Stimulated activated effector memory CD8-positive, alpha-beta T cell treated with anti-CD3 and anti-CD28 coated beads, Interleukin-12 subunit alpha, Interleukin-12 subunit beta, amount 100 ng/mL, for 72 hours (primary cell): ENCODE measurements at regions not wholly inside any gene's neighbourhood (a gene's known extent, or its start where the extent isn't known, plus 50 kb on each side); places are given as distances from the start of the nearest gene placed in this dataset.
A peak's percentile ranks its signal among the peaks of the same experiment; 100 is the strongest.
"Not testable (repeated sequence)": the region's sequence is repeated elsewhere in the genome, so short reads cannot be mapped to it uniquely, and the experiment has no call there.

Experiments used
- ATAC-seq: fragments of 150-1000 bp; cut with Tn5 transposase; 2 replicates; pipeline ENCODE4 v1.10.0; 2021
- DNase-seq, 2 donors: peaks; one replicate each; pipeline ENCODE4 v3.0.0; 2021 to 2022; ENCODE audit warnings: low spot score in 2 of 2
- H3K27ac Mint-ChIP-seq: one replicate; pipeline ENCODE4 v1.8.0; 2022; ENCODE audit warnings: mild to moderate bottlenecking, mixed read lengths
- H3K36me3 Mint-ChIP-seq: one replicate; pipeline ENCODE4 v1.8.0; 2022; ENCODE audit warnings: mild to moderate bottlenecking, mixed read lengths
- H3K4me1 Mint-ChIP-seq: one replicate; pipeline ENCODE4 v1.8.0; 2022; ENCODE audit warnings: mixed read lengths
- H3K4me3 Mint-ChIP-seq: one replicate; pipeline ENCODE4 v1.8.0; 2022; ENCODE audit warnings: mild to moderate bottlenecking, mixed read lengths
- H3K9me3 Mint-ChIP-seq: one replicate; pipeline ENCODE4 v1.8.0; 2022; ENCODE audit warnings: mixed read lengths

- no peak overlapping the region for H3K27ac Mint-ChIP-seq
- ATAC-seq: no peak
Observed at GRCh38 chr2:100736121-100736915, 83.6 kb upstream of the NPAS2 start.

GRCh38 chr2:100739735-100740432 lies 80.1 kb upstream of the NPAS2 start:
- no peak overlapping the region for H3K4me3 Mint-ChIP-seq

More at GRCh38 chr2:100736121-100736915, 83.6 kb upstream of the NPAS2 start:
- no peaks in the 10 kb centered on the region for H3K36me3 Mint-ChIP-seq
- H3K9me3 Mint-ChIP-seq: no peaks in the 10 kb centered on the region
- DNase-seq: peak in 1 of 2 donors; percentile 13
- no peaks in the 10 kb centered on the region for H3K4me1 Mint-ChIP-seq
- no peak overlapping the region for H3K4me3 Mint-ChIP-seq

GRCh38 chr2:100741880-100742276 lies 78.1 kb upstream of the NPAS2 start:
- H3K36me3 Mint-ChIP-seq: no peaks in the 10 kb centered on the region
- H3K9me3 Mint-ChIP-seq: no peaks in the 10 kb centered on the region
- no peak overlapping the region for H3K27ac Mint-ChIP-seq
- no peak for DNase-seq
- peak; percentile 84 for ATAC-seq
- peaks cover 18% of the 10 kb centered on the region for H3K4me1 Mint-ChIP-seq
- no peak overlapping the region for H3K4me3 Mint-ChIP-seq

More at GRCh38 chr2:100739735-100740432, 80.1 kb upstream of the NPAS2 start:
- Mint-ChIP-seq H3K36me3 (no peaks in the 10 kb centered on the region), H3K9me3 (no peaks in the 10 kb centered on the region), H3K4me1 (peaks cover 15% of the 10 kb centered on the region), H3K27ac (no peak overlapping the region)
- no peak for ATAC-seq
- no peak for DNase-seq

GRCh38 chr2:100742277-100743254 lies 77.4 kb upstream of the NPAS2 start:
- DNase-seq (no peak), ATAC-seq (peak; percentile 51)
- no peaks in the 10 kb centered on the region for H3K36me3 Mint-ChIP-seq
- H3K9me3 Mint-ChIP-seq: no peaks in the 10 kb centered on the region
- no peak overlapping the region for H3K4me3 Mint-ChIP-seq
- peaks cover 18% of the 10 kb centered on the region for H3K4me1 Mint-ChIP-seq
- H3K27ac Mint-ChIP-seq: no peak overlapping the region

GRCh38 chr2:100743741-100744140 lies 76.2 kb upstream of the NPAS2 start:
- no peaks in the 10 kb centered on the region for H3K36me3 Mint-ChIP-seq
- no peak overlapping the region for H3K4me3 Mint-ChIP-seq
- no peaks in the 10 kb centered on the region for H3K9me3 Mint-ChIP-seq
- no peak for DNase-seq
- no peak overlapping the region for H3K27ac Mint-ChIP-seq
- peaks cover 27% of the 10 kb centered on the region for H3K4me1 Mint-ChIP-seq
- no peak for ATAC-seq

- no peak overlapping the region for H3K4me3 Mint-ChIP-seq
- ATAC-seq: no peak
- no peaks in the 10 kb centered on the region for H3K36me3 Mint-ChIP-seq
- DNase-seq: no peak
- peaks cover 27% of the 10 kb centered on the region for H3K4me1 Mint-ChIP-seq
- no peaks in the 10 kb centered on the region for H3K9me3 Mint-ChIP-seq
- H3K27ac Mint-ChIP-seq: no peak overlapping the region
Observed at GRCh38 chr2:100744184-100744583, 75.8 kb upstream of the NPAS2 start.

- H3K4me1 Mint-ChIP-seq: peaks cover 27% of the 10 kb centered on the region
- ATAC-seq (no peak), DNase-seq (no peak)
- no peaks in the 10 kb centered on the region for H3K36me3 Mint-ChIP-seq
- no peaks in the 10 kb centered on the region for H3K9me3 Mint-ChIP-seq
- H3K27ac Mint-ChIP-seq: no peak overlapping the region
- H3K4me3 Mint-ChIP-seq: no peak overlapping the region
Observed at GRCh38 chr2:100744589-100744988, 75.3 kb upstream of the NPAS2 start.

GRCh38 chr2:100745604-100746003 lies 74.3 kb upstream of the NPAS2 start:
- H3K9me3 Mint-ChIP-seq: no peaks in the 10 kb centered on the region
- H3K27ac Mint-ChIP-seq: no peak overlapping the region
- no peak overlapping the region for H3K4me3 Mint-ChIP-seq
- H3K4me1 Mint-ChIP-seq: peaks cover 27% of the 10 kb centered on the region
- no peak for DNase-seq
- H3K36me3 Mint-ChIP-seq: no peaks in the 10 kb centered on the region
- no peak for ATAC-seq

- Mint-ChIP-seq H3K9me3 (no peaks in the 10 kb centered on the region), H3K27ac (no peak overlapping the region), H3K4me1 (peaks cover 17% of the 10 kb centered on the region), H3K4me3 (no peak overlapping the region), H3K36me3 (peaks cover 5% of the 10 kb centered on the region)
- DNase-seq: no peak
- ATAC-seq: no peak
Observed at GRCh38 chr2:100747551-100747950, 72.4 kb upstream of the NPAS2 start.

- Mint-ChIP-seq H3K9me3 (no peaks in the 10 kb centered on the region), H3K4me1 (peaks cover 17% of the 10 kb centered on the region)
Observed at GRCh38 chr2:100747996-100748615, 71.8 kb upstream of the NPAS2 start.

GRCh38 chr2:100748673-100749072 lies 71.3 kb upstream of the NPAS2 start:
- Mint-ChIP-seq H3K36me3 (peaks cover 5% of the 10 kb centered on the region), H3K9me3 (no peaks in the 10 kb centered on the region), H3K4me1 (peaks cover 17% of the 10 kb centered on the region), H3K27ac (no peak overlapping the region), H3K4me3 (no peak overlapping the region)
- ATAC-seq (no peak), DNase-seq (no peak)

More at GRCh38 chr2:100747996-100748615, 71.8 kb upstream of the NPAS2 start:
- ATAC-seq: no peak
- H3K4me3 Mint-ChIP-seq: no peak overlapping the region
- peaks cover 5% of the 10 kb centered on the region for H3K36me3 Mint-ChIP-seq
- no peak overlapping the region for H3K27ac Mint-ChIP-seq
- DNase-seq: no peak

- Mint-ChIP-seq H3K27ac (no peak overlapping the region), H3K36me3 (peaks cover 5% of the 10 kb centered on the region), H3K4me1 (peaks cover 11% of the 10 kb centered on the region), H3K9me3 (no peaks in the 10 kb centered on the region), H3K4me3 (no peak overlapping the region)
- DNase-seq (no peak), ATAC-seq (no peak)
Observed at GRCh38 chr2:100749771-100750542, 70.0 kb upstream of the NPAS2 start.

- peak; percentile 87 for ATAC-seq
- not testable (repeated sequence) for H3K27ac Mint-ChIP-seq, H3K4me3 Mint-ChIP-seq, H3K4me1 Mint-ChIP-seq, H3K9me3 Mint-ChIP-seq, H3K36me3 Mint-ChIP-seq, DNase-seq
Observed at GRCh38 chr2:100751871-100752625, 67.9 kb upstream of the NPAS2 start.
